ENCODE measurements at regions not wholly inside any gene's neighbourhood (a gene's known extent, or its start where the extent isn't known, plus 50 kb on each side); places are given as distances from the start of the nearest gene placed in this dataset.

- intact Hi-C loops (cut with micrococcal nuclease; ENCODE audit: unreplicated experiment) = no loop called here
- no peaks in the 10 kb centered on the region for H3K4me1 ChIP-seq (ENCODE audit: control insufficient read depth, insufficient read depth, low read length)
- ChIA-PET CTCF (no interaction called here), POLR2A (no interaction called here)
- H3K36me3 ChIP-seq (ENCODE audit: control insufficient read depth, insufficient read depth, low read length) = no peaks in the 10 kb centered on the region
- DNase-seq (ENCODE audit: low read depth, low spot score) (no peak), ATAC-seq (no peak)
- no peak overlapping the region for H3K27ac ChIP-seq (ENCODE audit: low read length)
- no peak overlapping the region for H3K4me3 ChIP-seq (ENCODE audit: low read depth in 2 of 2, low read length in 2 of 2)
- no peaks in the 10 kb centered on the region for H3K9me3 ChIP-seq (ENCODE audit: control insufficient read depth, insufficient read depth, low read depth, low read length)
- in situ Hi-C loops (cut with HindIII; ENCODE audit: low pct_unique_long_range_greater_than_20kb, low sequenced_read_pairs) = no loop called here
- TF ChIP-seq, protein P1, sequence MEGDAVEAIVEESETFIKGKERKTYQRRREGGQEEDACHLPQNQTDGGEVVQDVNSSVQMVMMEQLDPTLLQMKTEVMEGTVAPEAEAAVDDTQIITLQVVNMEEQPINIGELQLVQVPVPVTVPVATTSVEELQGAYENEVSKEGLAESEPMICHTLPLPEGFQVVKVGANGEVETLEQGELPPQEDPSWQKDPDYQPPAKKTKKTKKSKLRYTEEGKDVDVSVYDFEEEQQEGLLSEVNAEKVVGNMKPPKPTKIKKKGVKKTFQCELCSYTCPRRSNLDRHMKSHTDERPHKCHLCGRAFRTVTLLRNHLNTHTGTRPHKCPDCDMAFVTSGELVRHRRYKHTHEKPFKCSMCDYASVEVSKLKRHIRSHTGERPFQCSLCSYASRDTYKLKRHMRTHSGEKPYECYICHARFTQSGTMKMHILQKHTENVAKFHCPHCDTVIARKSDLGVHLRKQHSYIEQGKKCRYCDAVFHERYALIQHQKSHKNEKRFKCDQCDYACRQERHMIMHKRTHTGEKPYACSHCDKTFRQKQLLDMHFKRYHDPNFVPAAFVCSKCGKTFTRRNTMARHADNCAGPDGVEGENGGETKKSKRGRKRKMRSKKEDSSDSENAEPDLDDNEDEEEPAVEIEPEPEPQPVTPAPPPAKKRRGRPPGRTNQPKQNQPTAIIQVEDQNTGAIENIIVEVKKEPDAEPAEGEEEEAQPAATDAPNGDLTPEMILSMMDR (IDR thresholded peaks at IDR 0.05) = no peak
- TF ChIP-seq TCF7L2 (IDR thresholded peaks at IDR 0.05; ENCODE audit: low read depth, low read length) (no peak), REST (IDR thresholded peaks at IDR 0.05; ENCODE audit: insufficient read depth in 1 of 2, low read depth in 2 of 2, low read length in 1 of 2) (no peak), SIN3A (IDR thresholded peaks at IDR 0.05; ENCODE audit: borderline replicate concordance, insufficient read depth, low read depth, low read length) (no peak), POLR2AphosphoS5 (IDR thresholded peaks at IDR 0.05; ENCODE audit: low read depth, low read length) (no peak)
- H3K27me3 ChIP-seq (ENCODE audit: control insufficient read depth, insufficient read depth, low read length) = no peaks in the 10 kb centered on the region
- no TSS peak for BruUV-seq (replicated peaks)
Measured at GRCh38 chr21:19914028-19914427, 1084.2 kb upstream of the NCAM2 start.

DNA sequence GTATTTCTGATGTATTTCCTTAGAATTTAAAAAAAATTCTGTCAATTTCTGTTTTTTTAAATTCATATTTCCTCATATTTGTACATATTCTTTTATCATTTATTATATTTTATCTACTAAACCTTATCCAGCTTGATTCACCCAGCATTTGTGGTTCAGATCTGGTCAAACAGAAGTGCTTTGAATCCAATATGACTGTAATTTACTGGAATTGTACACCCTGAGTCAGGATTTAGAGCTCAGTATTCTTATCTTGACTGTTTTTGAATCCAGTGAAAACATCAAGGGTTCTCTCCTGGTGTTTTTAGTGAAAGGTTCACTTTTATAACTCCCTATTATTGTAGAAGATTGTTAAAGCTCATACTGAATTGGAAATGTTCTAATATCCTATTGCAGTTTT, 1077.0 kb upstream of the NCAM2 start:
- no peaks in the 10 kb centered on the region for H3K4me1 ChIP-seq (ENCODE audit: control insufficient read depth, insufficient read depth, low read length)
- H3K27me3 ChIP-seq (ENCODE audit: control insufficient read depth, insufficient read depth, low read length) = no peaks in the 10 kb centered on the region
- DNase-seq (ENCODE audit: low read depth, low spot score) (no peak), ATAC-seq (no peak)
- no peak for TF ChIP-seq REST (IDR thresholded peaks at IDR 0.05; ENCODE audit: insufficient read depth in 1 of 2, low read depth in 2 of 2, low read length in 1 of 2)
- TF ChIP-seq TCF7L2 (IDR thresholded peaks at IDR 0.05; ENCODE audit: low read depth, low read length) = no peak
- TF ChIP-seq POLR2AphosphoS5 (IDR thresholded peaks at IDR 0.05; ENCODE audit: low read depth, low read length) = no peak
- TF ChIP-seq, protein P1 (IDR thresholded peaks at IDR 0.05) = no peak
- no peak for TF ChIP-seq SIN3A (IDR thresholded peaks at IDR 0.05; ENCODE audit: borderline replicate concordance, insufficient read depth, low read depth, low read length)
- intact Hi-C loops (cut with micrococcal nuclease; ENCODE audit: unreplicated experiment) (no loop called here), in situ Hi-C loops (cut with HindIII; ENCODE audit: low pct_unique_long_range_greater_than_20kb, low sequenced_read_pairs) (no loop called here)
- no TSS peak for BruUV-seq (replicated peaks)
- ChIA-PET POLR2A (no interaction called here), CTCF (interaction anchor here (0.6 kb wide), 1 partner anchor 16 kb away, joined by 3 read pairs; no protein-coding TSS in a partner anchor)
- H3K9me3 ChIP-seq (ENCODE audit: control insufficient read depth, insufficient read depth, low read depth, low read length) = no peaks in the 10 kb centered on the region
- no peak overlapping the region for H3K4me3 ChIP-seq (ENCODE audit: low read depth in 2 of 2, low read length in 2 of 2)
- no peaks in the 10 kb centered on the region for H3K36me3 ChIP-seq (ENCODE audit: control insufficient read depth, insufficient read depth, low read length)
- no peak overlapping the region for H3K27ac ChIP-seq (ENCODE audit: low read length)
